SK-N-SH treated with all-trans-retinoic acid at 6 μM for 48 hours (cell line): ENCODE measurements at regions not wholly inside any gene's neighbourhood (a gene's known extent, or its start where the extent isn't known, plus 50 kb on each side); places are given as distances from the start of the nearest gene placed in this dataset.

Source experiments
- ARNTL ChIP-seq: fragments of 450-650 bp; formaldehyde crosslinking; IDR thresholded peaks from 2 replicates; pipeline ENCODE4 v1.5.0; 2020; ENCODE audit warnings: low read depth, mild to moderate bottlenecking, moderate library complexity, borderline replicate concordance
- CSDC2 ChIP-seq: fragments of 250-450 bp; sonication (Bioruptor Pico); IDR thresholded peaks from 2 replicates; pipeline ENCODE4 v1.5.0; 2020; ENCODE audit warnings: mild to moderate bottlenecking, moderate library complexity
- ESRRG ChIP-seq: fragments of 250-450 bp; sonication (Bioruptor Pico); IDR thresholded peaks from 2 replicates; pipeline ENCODE4 v1.6.1; 2021; ENCODE audit warnings: mild to moderate bottlenecking
- PATZ1 ChIP-seq: fragments of 250-450 bp; sonication (Bioruptor Pico); IDR thresholded peaks from 2 replicates; pipeline ENCODE4 v1.8.0; 2020; ENCODE audit warnings: mild to moderate bottlenecking, moderate library complexity, borderline replicate concordance
- PPARA ChIP-seq: fragments of 250-450 bp; sonication (Bioruptor Pico); IDR thresholded peaks from 2 replicates; pipeline ENCODE4 v1.5.0; 2020; ENCODE audit warnings: mild to moderate bottlenecking, borderline replicate concordance
- SNAI2 ChIP-seq: fragments of 250-450 bp; sonication (Bioruptor Pico); IDR thresholded peaks from 2 replicates; pipeline ENCODE4 v1.5.0; 2020; ENCODE audit warnings: mild to moderate bottlenecking, moderate library complexity
- TCF4 ChIP-seq: fragments of 250-450 bp; sonication (Bioruptor Pico); IDR thresholded peaks from 2 replicates; pipeline ENCODE4 v1.8.0; 2021; ENCODE audit warnings: mild to moderate bottlenecking, moderate library complexity, borderline replicate concordance
- ZC3H10 ChIP-seq: fragments of 250-450 bp; sonication (Bioruptor Pico); IDR thresholded peaks from 2 replicates; pipeline ENCODE4 v1.5.1; 2021; ENCODE audit warnings: mild to moderate bottlenecking, moderate library complexity
- ZFP3 ChIP-seq: fragments of 250-450 bp; sonication (Bioruptor Pico); IDR thresholded peaks from 2 replicates; pipeline ENCODE4 v1.5.0; 2020; ENCODE audit warnings: mild to moderate bottlenecking, moderate library complexity
- ZFP30 ChIP-seq: fragments of 450-650 bp; formaldehyde crosslinking; IDR thresholded peaks from 2 replicates; pipeline ENCODE4 v1.5.0; 2022; ENCODE audit warnings: mild to moderate bottlenecking, moderate library complexity
- TF ChIP-seq, protein P1 (sequence below): fragments of 250-450 bp; sonication (Bioruptor Pico); IDR thresholded peaks from 2 replicates; pipeline ENCODE4 v1.5.1; 2021; ENCODE audit warnings: mild to moderate bottlenecking, moderate library complexity
- TF ChIP-seq, protein P2 (sequence below): fragments of 250-450 bp; sonication (Bioruptor Pico); IDR thresholded peaks from 2 replicates; pipeline ENCODE4 v1.8.0; 2021; ENCODE audit warnings: low read depth, mild to moderate bottlenecking, moderate library complexity, borderline replicate concordance

- no peak for TF ChIP-seq TCF4 (CRISPR knock-in tag)
- TF ChIP-seq PPARA (CRISPR knock-in tag), result no peak
- TF ChIP-seq SNAI2 (CRISPR knock-in tag), result no peak
- TF ChIP-seq, protein P1, sequence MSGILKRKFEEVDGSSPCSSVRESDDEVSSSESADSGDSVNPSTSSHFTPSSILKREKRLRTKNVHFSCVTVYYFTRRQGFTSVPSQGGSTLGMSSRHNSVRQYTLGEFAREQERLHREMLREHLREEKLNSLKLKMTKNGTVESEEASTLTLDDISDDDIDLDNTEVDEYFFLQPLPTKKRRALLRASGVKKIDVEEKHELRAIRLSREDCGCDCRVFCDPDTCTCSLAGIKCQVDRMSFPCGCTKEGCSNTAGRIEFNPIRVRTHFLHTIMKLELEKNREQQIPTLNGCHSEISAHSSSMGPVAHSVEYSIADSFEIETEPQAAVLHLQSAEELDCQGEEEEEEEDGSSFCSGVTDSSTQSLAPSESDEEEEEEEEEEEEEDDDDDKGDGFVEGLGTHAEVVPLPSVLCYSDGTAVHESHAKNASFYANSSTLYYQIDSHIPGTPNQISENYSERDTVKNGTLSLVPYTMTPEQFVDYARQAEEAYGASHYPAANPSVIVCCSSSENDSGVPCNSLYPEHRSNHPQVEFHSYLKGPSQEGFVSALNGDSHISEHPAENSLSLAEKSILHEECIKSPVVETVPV (CRISPR knock-in tag), result no peak
- TF ChIP-seq CSDC2 (CRISPR knock-in tag), result no peak
- TF ChIP-seq PATZ1, result no peak
- no peak for TF ChIP-seq ZC3H10 (CRISPR knock-in tag)
- TF ChIP-seq ARNTL (CRISPR knock-in tag), result no peak
- no peak for TF ChIP-seq ZFP30
- TF ChIP-seq, protein P2, sequence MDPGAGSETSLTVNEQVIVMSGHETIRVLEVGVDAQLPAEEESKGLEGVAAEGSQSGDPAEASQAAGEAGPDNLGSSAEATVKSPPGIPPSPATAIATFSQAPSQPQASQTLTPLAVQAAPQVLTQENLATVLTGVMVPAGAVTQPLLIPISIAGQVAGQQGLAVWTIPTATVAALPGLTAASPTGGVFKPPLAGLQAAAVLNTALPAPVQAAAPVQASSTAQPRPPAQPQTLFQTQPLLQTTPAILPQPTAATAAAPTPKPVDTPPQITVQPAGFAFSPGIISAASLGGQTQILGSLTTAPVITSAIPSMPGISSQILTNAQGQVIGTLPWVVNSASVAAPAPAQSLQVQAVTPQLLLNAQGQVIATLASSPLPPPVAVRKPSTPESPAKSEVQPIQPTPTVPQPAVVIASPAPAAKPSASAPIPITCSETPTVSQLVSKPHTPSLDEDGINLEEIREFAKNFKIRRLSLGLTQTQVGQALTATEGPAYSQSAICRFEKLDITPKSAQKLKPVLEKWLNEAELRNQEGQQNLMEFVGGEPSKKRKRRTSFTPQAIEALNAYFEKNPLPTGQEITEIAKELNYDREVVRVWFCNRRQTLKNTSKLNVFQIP (CRISPR knock-in tag), result no peak
- no peak for TF ChIP-seq ZFP3 (CRISPR knock-in tag)
- TF ChIP-seq ESRRG (CRISPR knock-in tag), result no peak
These were observed 162.2 kb downstream of the GADD45G start for GRCh38 chr9:89766991-89767390.
